ENCODE measurements at regions not wholly inside any gene's neighbourhood (a gene's known extent, or its start where the extent isn't known, plus 50 kb on each side); places are given as distances from the start of the nearest gene placed in this dataset.

- TF ChIP-seq NR2C1 (IDR thresholded peaks at IDR 0.05) (no peak), RAD51 (IDR thresholded peaks at IDR 0.05) (no peak), CHD2 (IDR thresholded peaks at IDR 0.05; ENCODE audit: borderline replicate concordance, low read depth, low read length) (no peak), JUNB (IDR thresholded peaks at IDR 0.05) (no peak), CHD4 (IDR thresholded peaks at IDR 0.05) (no peak), MTA3 (IDR thresholded peaks at IDR 0.05; ENCODE audit: borderline replicate concordance, low read length) (no peak), RUNX3 (IDR thresholded peaks at IDR 0.05; ENCODE audit: low read length) (no peak), IKZF1 (conservative IDR thresholded peaks at IDR 0.05) (no peak), ATF2 (IDR thresholded peaks at IDR 0.05; ENCODE audit: low read length) (no peak), CHD1 (IDR thresholded peaks at IDR 0.05; ENCODE audit: low read depth, low read length) (no peak), FOXK2 (IDR thresholded peaks at IDR 0.05) (no peak)
- TF ChIP-seq, protein P1, sequence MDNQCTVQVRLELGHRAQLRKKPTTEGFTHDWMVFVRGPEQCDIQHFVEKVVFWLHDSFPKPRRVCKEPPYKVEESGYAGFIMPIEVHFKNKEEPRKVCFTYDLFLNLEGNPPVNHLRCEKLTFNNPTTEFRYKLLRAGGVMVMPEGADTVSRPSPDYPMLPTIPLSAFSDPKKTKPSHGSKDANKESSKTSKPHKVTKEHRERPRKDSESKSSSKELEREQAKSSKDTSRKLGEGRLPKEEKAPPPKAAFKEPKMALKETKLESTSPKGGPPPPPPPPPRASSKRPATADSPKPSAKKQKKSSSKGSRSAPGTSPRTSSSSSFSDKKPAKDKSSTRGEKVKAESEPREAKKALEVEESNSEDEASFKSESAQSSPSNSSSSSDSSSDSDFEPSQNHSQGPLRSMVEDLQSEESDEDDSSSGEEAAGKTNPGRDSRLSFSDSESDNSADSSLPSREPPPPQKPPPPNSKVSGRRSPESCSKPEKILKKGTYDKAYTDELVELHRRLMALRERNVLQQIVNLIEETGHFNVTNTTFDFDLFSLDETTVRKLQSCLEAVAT (IDR thresholded peaks at IDR 0.05) = no peak
Measured at GRCh38 chr3:107963581-107963980, 127.2 kb downstream of the CD47 start (continued).

DNA sequence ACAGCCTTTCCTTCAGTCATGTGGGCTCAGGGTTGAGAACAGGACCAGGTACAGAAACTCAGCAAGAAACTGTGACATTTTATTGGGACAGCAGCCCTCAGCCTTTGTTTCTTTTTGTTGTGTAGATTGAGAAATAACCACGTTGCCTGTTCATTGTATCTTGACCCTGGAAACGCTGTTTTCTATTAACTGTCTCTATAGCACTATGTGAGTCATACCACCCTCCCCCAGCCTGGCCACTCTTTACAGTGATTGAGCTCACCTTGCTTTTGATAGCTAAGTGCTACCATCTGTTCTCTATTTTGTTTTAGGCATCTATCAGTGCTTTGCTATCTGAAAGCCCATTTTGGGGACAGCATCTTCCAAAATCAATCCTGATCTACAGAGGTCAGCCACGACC is 127.9 kb downstream of the CD47 start:
- ATAC-seq (peak; percentile 34; the same call in 1 of the 3 replicates), FAIRE-seq (no peak), DNase-seq (ENCODE audit: low read depth, low spot score) (no peak)
- CTCF ChIA-PET = no interaction called here
- intact Hi-C loops (cut with micrococcal nuclease; ENCODE audit: unreplicated experiment) (no loop called here), in situ Hi-C loops (cut with MboI) (no loop called here)
- Histone ChIP-seq H3K4me3 (no peak overlapping the region), H4K20me1 (ENCODE audit: control insufficient read depth, insufficient read depth) (no peaks in the 10 kb centered on the region), H3K36me3 (ENCODE audit: control insufficient read depth in 2 of 2, insufficient read depth in 2 of 2, low read length in 1 of 2) (no peaks in the 10 kb centered on the region), H3K9ac (ENCODE audit: control insufficient read depth, insufficient read depth, low read length) (no peak overlapping the region), H3K4me1 (ENCODE audit: control insufficient read depth, insufficient read depth, low read length) (no peaks in the 10 kb centered on the region), H3K27me3 (replicated peaks in 1 of 2; ENCODE audit: control insufficient read depth in 2 of 2, insufficient read depth in 2 of 2, low read length in 1 of 2) (no peaks in the 10 kb centered on the region), H2AFZ (ENCODE audit: control insufficient read depth, low read depth, low read length) (no peak overlapping the region), H3K27ac (ENCODE audit: control insufficient read depth, insufficient read depth) (no peak overlapping the region), H3K79me2 (ENCODE audit: control insufficient read depth, insufficient read depth, low read length) (no peaks in the 10 kb centered on the region), H3K9me3 (replicated peaks; ENCODE audit: control insufficient read depth, insufficient read depth, low read length) (no peaks in the 10 kb centered on the region), H3K4me2 (ENCODE audit: control insufficient read depth, insufficient read depth) (no peak overlapping the region)
- TF ChIP-seq CBX5 (IDR thresholded peaks at IDR 0.05; ENCODE audit: low read depth) = no peak
- TF ChIP-seq JUND (IDR thresholded peaks at IDR 0.05; ENCODE audit: low read depth, low read length) = no peak
- no peak for TF ChIP-seq NBN (IDR thresholded peaks at IDR 0.05)
- 17% methylated on average over 3 of the region's 3 CpGs for WGBS (ENCODE audit: insufficient coverage, insufficient replicate concordance, low lambda C conversion rate, missing lambda C conversion rate)
- SMC1A ChIA-PET (ENCODE audit: uncharacterized antibody, unreplicated experiment) = interaction anchor here (1.0 kb wide), 1 partner anchor 104 kb away, joined by 4 read pairs; no protein-coding TSS in a partner anchor
- RAD21 ChIA-PET (ENCODE audit: unreplicated experiment) = no interaction called here
- BruUV-seq (replicated peaks) = no TSS peak
- POLR2A ChIA-PET = no interaction called here

All from GM12878 (cell line).